Stomach (tissue), 8 donors: ENCODE measurements at regions not wholly inside any gene's neighbourhood (a gene's known extent, or its start where the extent isn't known, plus 50 kb on each side); places are given as distances from the start of the nearest gene placed in this dataset.

Experiments
- DNase-seq, 2 donors: peaks; one replicate each; pipeline versions ENCODE4 v3.0.0 to v3.0.0-alpha.2; 2013 to 2019
- H3K27ac ChIP-seq, 5 donors: fragments of 200-600 bp in 4 of 5; sonication (generic) in 4 of 5; one replicate each; pipeline ENCODE4 v1.5.1; 2013 to 2019; ENCODE audit warnings: mild to moderate bottlenecking in 1 of 5, moderate library complexity in 1 of 5
- H3K27me3 ChIP-seq, 3 donors: fragments of 200-600 bp; sonication (generic); one replicate each; pipeline ENCODE4 v1.5.1; 2017 to 2019; ENCODE audit warnings: mixed run types in 1 of 3
- H3K36me3 ChIP-seq, 4 donors: fragments of 200-600 bp; sonication (generic); 1 replicate in 3 of 4; 2 replicates in 1 of 4; pipeline ENCODE4 v1.5.1; 2016 to 2019
- H3K4me1 ChIP-seq, 4 donors: fragments of 200-600 bp; sonication (generic); one replicate each; pipeline ENCODE4 v1.5.1; 2016 to 2019
- H3K4me3 ChIP-seq, 4 donors: fragments of 200-600 bp; sonication (generic) in 3 of 4; one replicate each; pipeline ENCODE4 v1.5.1; 2016 to 2019; ENCODE audit warnings: mild to moderate bottlenecking in 1 of 4
- H3K9me3 ChIP-seq, 4 donors: fragments of 200-600 bp; sonication (generic); one replicate each; pipeline ENCODE4 v1.5.1; 2016 to 2019
- CTCF ChIP-seq, 7 experiments: fragments of 450-650 bp in 4 of 7; fragments of 200-600 bp in 3 of 7; sonication (generic) in 3 of 7; IDR thresholded peaks; one replicate each; pipeline ENCODE4 v1.5.1; 2016 to 2019; ENCODE audit warnings: antibody characterized with exemption in 7 of 7, control low read depth in 2 of 7, mild to moderate bottlenecking in 1 of 7
- EP300 ChIP-seq: sonication (generic); formaldehyde crosslinking; IDR thresholded peaks from one replicate; pipeline ENCODE4 v1.6.1; 2017; ENCODE audit warnings: antibody characterized with exemption
- POLR2A ChIP-seq, 4 donors: fragments of 450-650 bp; IDR thresholded peaks; one replicate each; pipeline ENCODE4 v1.6.1; 2016; ENCODE audit warnings: antibody characterized with exemption in 4 of 4, control low read depth in 2 of 4, mild to moderate bottlenecking in 1 of 4, moderate library complexity in 1 of 4
- POLR2AphosphoS5 ChIP-seq, 3 donors: sonication (generic); formaldehyde crosslinking; IDR thresholded peaks; one replicate each; pipeline ENCODE4 v1.6.1; 2016; ENCODE audit warnings: antibody characterized with exemption in 3 of 3
- WGBS, 5 donors: extraction: QIAGEN DNeasy Blood & Tissue Kit in 3 of 5; methylation state at CpG; one replicate each; pipeline versions ENCODE4 v1.1.5 to v1.1.7; 2013 to 2018; 5-methylcytosine and 5-hydroxymethylcytosine counted together
- intact Hi-C: fragments of 100-400 bp; cut with DNase I; formaldehyde crosslinking; loops from one replicate; pipeline ENCODE4 v1.15.1; 2023; ENCODE audit warnings: low total_unique reads
- small RNA-seq, 4 donors: library from RNA; depleted of rRNA; stranded (forward); fragments of <200 nt; gene quantifications; one replicate each; pipeline ENCODE3, GENCODE V24; 2016
- donor health status: healthy with polysubstance abuse.
- donor health status: Bipolar disorder and iron deficiency.
- donor health status: healthy.

GRCh38 chr13:61477619-61478018 is 62.0 kb upstream of the PCDH20 start:
- no peaks in the 10 kb centered on the region for H3K36me3 ChIP-seq
- no peaks in the 10 kb centered on the region for H3K27me3 ChIP-seq
- WGBS, 5 donors, result 87 to 94% (median 91%) methylated on average over 5 of the region's 5 CpGs
- H3K4me1 ChIP-seq, result no peaks in the 10 kb centered on the region
- intact Hi-C loops, result no loop called here
- no peak overlapping the region for H3K4me3 ChIP-seq
- TF ChIP-seq EP300 (no peak), POLR2AphosphoS5 (IDR thresholded peaks at IDR 0.05) (no peak), POLR2A (IDR thresholded peaks at IDR 0.05) (no peak), CTCF (IDR thresholded peaks at IDR 0.05) (no peak)
- no peak overlapping the region for H3K27ac ChIP-seq
- no peak for DNase-seq
- no peaks in the 10 kb centered on the region for H3K9me3 ChIP-seq

- Histone ChIP-seq H3K36me3 (no peaks in the 10 kb centered on the region), H3K27me3 (no peaks in the 10 kb centered on the region), H3K27ac (no peak overlapping the region), H3K4me3 (no peak overlapping the region), H3K4me1 (no peaks in the 10 kb centered on the region), H3K9me3 (no peaks in the 10 kb centered on the region)
- DNase-seq, result no peak
- TF ChIP-seq CTCF (IDR thresholded peaks at IDR 0.05), result no peak
- TF ChIP-seq EP300, result no peak
- TF ChIP-seq POLR2A (IDR thresholded peaks at IDR 0.05), result no peak
- no peak for TF ChIP-seq POLR2AphosphoS5 (IDR thresholded peaks at IDR 0.05)
- intact Hi-C loops, result no loop called here
- 15 to 23% (median 19%) methylated on average over 2 of the region's 2 CpGs for WGBS, 5 donors
Observed at GRCh38 chr13:61470786-61471185, 55.1 kb upstream of the PCDH20 start.

- intact Hi-C loops, result no loop called here
- TF ChIP-seq EP300 (no peak), POLR2A (IDR thresholded peaks at IDR 0.05) (no peak), POLR2AphosphoS5 (IDR thresholded peaks at IDR 0.05) (no peak), CTCF (IDR thresholded peaks at IDR 0.05) (no peak)
Observed at GRCh38 chr13:61466280-61466679, 50.6 kb upstream of the PCDH20 start.

More at GRCh38 chr13:61466280-61466679, 50.6 kb upstream of the PCDH20 start:
- Histone ChIP-seq H3K4me1 (peaks cover 0 to 7% (median 0%) of the 10 kb centered on the region in 4 donors), H3K27ac (no peak overlapping the region), H3K36me3 (no peaks in the 10 kb centered on the region), H3K27me3 (no peaks in the 10 kb centered on the region), H3K9me3 (no peaks in the 10 kb centered on the region), H3K4me3 (no peak overlapping the region)
- DNase-seq, result no peak
- WGBS, 5 donors, result 43 to 63% (median 59%) methylated on average over 3 of the region's 3 CpGs

Small RNAs in the stretch of these regions (small RNA-seq; reads per million reads assigned to genes)
- 0 reads per million in 4 donors for gene AL353765.1
- 0 reads per million in 4 donors for gene AL356102.1
- 0 reads per million in 4 donors for gene MIR4704
- gene MIR548X2, result 0 reads per million in 4 donors
- gene RNU6-81P, result 0 reads per million in 4 donors
